ENCODE measurements at regions not wholly inside any gene's neighbourhood (a gene's known extent, or its start where the extent isn't known, plus 50 kb on each side); places are given as distances from the start of the nearest gene placed in this dataset.
A peak's percentile ranks its signal among the peaks of the same experiment; 100 is the strongest.
"Not testable (repeated sequence)": the region's sequence is repeated elsewhere in the genome, so short reads cannot be mapped to it uniquely, and the experiment has no call there.

DNA sequence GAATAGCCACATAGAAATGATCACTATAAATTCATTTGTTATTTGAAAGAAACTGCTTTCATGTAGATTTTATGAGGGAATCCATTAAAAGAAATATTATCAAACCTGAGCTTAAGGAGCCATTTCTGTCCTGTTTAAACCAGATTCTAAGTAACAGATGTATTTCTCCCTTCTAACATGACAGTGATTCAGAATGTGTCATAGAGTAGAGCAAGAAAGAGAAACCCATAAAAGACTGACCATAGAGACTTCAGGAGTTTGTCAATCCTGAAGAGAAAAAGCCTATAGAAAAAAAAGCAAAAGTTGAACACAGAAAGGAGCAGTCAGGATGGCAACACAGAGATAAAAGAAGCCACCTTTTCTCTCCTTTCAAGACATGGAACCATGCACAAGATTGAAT, 390.6 kb downstream of the PRIM2 start:
- not testable (repeated sequence) for DNase-seq

DNA sequence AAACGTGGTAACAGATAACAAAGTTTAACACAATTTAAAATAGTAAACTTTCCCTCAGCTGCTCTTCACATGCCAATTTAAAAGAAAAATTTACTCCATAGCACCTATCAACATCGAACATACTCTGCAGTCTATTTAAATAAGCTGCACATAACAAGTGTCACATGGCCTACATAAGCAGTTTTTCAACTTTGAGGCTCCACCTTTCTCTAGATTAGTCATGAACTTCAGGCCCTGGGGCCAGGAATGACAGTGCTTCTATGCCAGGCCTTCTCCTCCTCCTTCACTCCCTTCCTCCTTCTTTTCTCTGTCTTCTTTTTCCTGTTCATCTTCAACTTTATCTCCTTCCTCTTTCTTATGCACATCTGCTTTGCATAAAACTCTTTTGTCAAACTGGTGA, 405.1 kb downstream of the PRIM2 start:
- not testable (repeated sequence) for DNase-seq

GRCh38 chr6:57723815-57724401, 406.5 kb downstream of the PRIM2 start:
- DNase-seq, result not testable (repeated sequence)

DNA sequence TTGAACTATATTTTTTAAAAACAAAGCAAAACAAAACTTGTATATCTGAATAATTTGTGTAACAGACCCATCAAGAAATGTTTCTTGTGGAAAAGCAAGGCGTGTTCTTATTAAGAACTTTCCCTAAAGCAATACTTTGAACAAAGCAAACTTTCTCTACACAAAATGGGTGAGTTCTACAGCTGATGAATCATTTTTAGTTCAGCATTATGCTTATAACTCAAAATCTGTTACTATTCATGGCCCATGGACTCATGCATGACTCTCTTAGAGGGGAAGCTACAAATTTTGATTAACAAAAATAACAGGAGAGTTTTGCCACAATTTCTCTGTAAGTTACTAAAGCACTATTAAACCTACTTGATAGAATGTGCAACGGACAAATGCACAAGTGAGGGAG, 412.0 kb downstream of the PRIM2 start:
- DNase-seq, result not testable (repeated sequence)

DNA sequence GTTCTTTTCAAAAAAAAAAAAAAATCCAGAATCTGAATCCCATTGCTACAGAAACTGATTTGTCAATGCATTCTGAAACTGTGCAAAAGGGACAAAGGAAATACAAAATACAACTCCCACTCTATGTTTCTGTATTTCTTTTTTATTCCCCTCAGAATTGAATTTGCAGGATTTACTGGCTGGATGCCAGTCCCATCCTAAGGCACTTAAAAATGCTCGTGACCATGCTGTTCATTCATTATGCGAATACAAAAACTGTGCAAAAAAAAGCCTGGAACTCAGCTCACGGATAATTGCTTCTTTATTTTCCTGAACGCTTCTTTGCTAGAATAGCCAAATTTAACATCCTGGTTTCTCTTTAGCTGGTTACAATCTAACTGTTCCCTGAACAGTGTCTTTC, 413.3 kb downstream of the PRIM2 start:
- DNase-seq, result peak; percentile 4

GRCh38 chr6:57747716-57748115, 430.3 kb downstream of the PRIM2 start:
- DNase-seq, result not testable (repeated sequence)

GRCh38 chr6:57759850-57760249, 442.4 kb downstream of the PRIM2 start:
- not testable (repeated sequence) for DNase-seq

DNA sequence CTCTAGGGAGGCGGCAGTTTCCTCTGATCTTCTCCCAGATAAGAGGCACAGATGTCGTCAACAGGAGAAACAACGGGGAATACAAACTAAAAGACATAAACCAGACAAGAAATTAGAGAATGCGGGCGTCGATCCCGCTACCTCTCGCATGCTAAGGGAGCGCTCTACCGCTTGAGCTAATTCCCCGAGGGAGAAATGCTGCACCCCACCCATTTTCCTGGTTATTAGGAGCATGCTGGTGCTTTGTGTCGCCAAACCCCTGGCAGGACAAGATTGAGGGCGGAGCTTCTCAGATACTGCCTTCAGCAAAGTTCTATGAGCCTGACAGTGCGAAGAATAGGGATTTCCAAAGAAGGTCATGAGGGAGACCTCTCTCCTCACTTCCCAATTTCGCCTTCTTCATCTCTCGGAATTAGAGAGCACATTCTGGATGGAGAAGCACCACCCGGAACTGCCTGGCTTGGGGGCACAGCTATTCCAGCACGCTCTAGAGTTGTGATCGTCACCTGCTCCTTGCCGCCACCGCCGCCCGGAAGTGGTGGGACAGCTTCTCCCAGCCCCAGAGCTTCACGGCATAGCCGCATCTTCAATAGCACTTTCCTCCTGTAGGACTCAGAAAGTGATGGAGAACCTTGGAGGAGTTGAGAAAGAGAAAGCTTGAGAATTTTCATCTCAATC, 475.4 kb downstream of the PRIM2 start:
- DNase-seq, result not testable (repeated sequence)

DNA sequence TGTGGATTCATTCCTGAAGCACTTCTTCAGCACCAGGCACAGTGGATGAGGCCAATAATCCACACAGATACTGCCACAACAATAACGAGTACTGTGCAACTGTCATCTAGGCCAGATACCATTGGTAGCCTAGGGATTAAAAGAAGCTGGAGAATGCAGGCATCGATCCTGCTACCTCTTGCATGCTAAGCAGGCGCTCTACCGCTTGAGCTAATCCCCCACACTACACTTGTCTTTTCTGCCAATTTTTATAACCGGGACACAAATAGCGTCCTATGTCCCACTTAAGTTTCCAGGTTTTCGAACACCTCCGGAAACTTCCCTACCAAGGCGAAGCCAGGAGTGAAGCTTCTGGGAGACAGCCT, 475.9 kb downstream of the PRIM2 start:
- DNase-seq, result not testable (repeated sequence)

GRCh38 chr6:57799703-57800479, 482.5 kb downstream of the PRIM2 start:
- DNase-seq, result not testable (repeated sequence)

- DNase-seq, result not testable (repeated sequence)
Observed at GRCh38 chr6:57808581-57808980, 491.2 kb downstream of the PRIM2 start.

DNA sequence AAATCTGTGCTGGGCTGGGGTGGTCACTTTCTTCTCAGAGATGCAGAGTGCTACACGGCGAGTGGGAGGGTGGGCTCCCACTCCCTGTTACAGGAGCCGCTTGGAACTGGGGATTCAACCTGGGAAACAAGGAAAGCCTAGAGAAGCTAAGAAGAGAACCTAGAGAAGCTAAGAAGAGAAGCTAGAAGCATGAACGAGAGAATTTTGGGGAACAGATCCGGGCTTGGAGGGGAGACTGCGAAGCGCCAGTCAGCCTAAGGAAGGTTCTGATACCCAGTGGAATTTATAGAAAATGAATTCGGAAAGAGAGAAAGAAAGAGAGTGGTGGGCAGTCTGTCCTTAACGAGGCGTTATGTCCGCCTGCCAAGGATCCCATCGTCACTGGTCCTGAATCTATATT, 492.0 kb downstream of the PRIM2 start:
- not testable (repeated sequence) for DNase-seq

GRCh38 chr6:57813271-57814075, 496.0 kb downstream of the PRIM2 start:
- DNase-seq, result not testable (repeated sequence)

DNA sequence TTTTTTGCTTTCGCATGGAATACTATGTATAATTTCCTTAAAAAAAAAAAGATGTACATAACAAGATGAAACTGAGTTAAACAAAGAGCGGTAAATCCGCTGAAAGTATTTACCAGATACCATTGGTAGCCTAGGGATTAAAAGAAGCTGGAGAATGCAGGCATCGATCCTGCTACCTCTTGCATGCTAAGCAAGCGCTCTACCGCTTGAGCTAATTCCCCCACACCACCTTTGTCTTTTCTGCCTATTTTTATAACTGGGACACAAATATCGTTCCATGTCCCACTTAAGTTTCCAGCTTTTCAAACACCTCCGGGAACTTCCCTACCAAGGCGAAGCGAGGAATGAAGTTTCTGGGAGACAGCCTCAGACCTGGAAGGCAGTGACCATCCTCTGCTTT, 498.4 kb downstream of the PRIM2 start:
- not testable (repeated sequence) for DNase-seq

GRCh38 chr6:57821325-57821724, 503.9 kb downstream of the PRIM2 start:
- not testable (repeated sequence) for DNase-seq

DNA sequence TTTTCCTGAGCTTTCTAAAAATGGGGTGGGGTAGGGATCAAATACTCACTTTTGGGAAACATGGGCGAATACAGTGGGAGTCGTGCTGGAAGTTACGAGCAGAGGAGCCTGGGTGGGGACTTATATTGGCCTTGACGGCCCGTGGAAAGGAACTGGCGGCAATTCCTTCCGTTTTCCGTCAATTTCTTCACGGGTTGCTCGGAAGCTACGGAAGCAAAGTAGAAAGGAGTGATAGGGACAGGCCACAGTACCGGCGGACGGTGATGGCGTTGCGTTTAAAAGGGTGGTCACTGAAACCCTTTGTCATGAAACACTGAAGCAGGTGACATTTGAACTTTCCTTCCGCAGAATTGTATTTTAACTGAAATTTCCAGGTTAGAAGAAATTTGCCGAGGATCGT, 505.0 kb downstream of the PRIM2 start:
- DNase-seq, result not testable (repeated sequence)

GRCh38 chr6:57822896-57823358, 505.5 kb downstream of the PRIM2 start:
- no peak for DNase-seq

DNA sequence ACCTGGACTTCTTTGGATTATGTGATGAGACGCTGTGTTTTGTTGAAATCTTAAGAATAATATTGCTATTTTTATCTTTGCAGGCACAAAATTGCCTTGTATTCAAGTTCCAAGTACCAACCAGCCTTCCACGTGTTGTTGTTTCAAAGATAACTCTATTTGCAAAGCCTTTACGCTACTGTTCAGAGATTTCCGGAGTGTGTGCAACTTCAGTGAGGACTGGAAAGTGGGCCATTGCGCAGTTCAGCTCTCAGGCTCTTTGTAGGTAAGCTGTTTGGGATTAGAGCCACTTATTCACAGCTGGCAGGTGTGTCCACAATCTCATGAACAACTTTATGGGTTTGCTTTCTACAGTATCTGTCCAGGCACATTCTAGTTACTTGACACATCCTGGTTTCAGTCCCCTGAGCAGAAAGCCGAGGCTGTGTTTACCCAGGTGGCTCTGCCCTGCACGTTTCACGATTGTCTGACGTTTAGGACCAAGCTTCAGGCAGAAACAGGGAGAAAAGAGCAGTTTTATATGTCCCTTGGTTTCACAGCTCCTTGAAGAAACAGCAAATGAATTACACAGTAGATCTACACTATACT, 520.3 kb downstream of the PRIM2 start:
- DNase-seq, result peak; percentile 5

DNA sequence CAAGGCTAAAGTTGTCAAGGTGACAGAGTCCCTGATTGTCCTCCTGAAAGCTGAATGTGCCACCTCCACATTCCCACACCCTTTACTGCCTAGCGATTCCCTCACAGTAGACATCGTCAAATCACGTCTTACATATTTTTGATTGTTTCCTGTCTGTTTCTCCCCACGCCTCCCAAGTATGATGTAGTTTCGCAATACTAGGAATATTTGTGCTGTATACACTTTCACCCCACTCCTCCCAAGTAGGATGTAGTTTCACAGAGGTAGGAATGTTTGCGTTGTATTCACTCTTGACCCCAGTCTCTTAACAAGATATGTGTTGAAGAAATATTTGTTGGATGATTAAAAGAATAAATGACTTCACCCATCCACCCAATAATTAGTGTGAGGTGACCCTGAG, 524.1 kb downstream of the PRIM2 start:
- not testable (repeated sequence) for DNase-seq

GRCh38 chr6:57853745-57854407, 536.4 kb downstream of the PRIM2 start:
- DNase-seq, result not testable (repeated sequence)

DNA sequence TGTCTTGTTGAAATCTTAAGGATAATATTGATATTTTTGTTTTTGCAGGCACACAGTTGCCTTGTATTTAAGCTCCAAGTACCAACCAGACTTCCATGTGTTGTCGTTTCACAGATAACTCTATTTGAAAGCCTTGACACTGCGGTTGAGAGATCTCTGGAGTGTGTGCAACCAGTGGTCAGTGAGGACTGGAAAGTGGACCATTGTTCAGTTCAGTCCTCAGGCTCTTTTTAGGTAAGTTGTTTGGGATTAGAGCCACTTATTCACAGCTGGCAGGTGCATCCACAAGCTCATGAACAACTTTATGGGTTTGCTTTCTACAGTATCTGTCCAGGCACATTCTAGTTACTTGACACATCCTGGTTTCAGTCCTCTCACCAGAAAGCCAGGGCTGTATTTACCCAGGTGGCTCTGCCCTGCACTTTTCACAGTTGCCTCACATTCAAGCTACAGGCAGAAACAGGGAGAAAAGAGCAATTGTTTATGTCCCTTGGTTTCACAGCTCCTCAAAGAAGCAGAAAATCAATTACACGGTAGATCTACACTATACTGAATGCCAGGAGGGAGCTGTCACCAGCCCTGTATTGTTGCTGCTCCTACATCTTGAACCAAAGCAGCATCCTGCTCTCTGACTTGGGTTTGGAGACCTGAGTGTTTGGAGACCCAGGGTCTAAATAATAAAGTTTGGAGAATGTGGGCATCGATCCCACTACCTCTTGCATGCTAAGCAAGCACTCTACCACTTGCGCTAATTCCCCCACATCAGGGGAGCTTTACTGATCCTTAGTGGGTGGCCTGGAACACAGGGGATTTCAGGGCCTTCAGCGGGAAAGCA, 543.3 kb downstream of the PRIM2 start:
- not testable (repeated sequence) for DNase-seq
